ENCODE measurements at regions not wholly inside any gene's neighbourhood (a gene's known extent, or its start where the extent isn't known, plus 50 kb on each side); places are given as distances from the start of the nearest gene placed in this dataset.

- DNase-seq, result no peak
Measured at GRCh38 chr9:88772575-88772974, 218.7 kb upstream of the S1PR3 start.

DNA sequence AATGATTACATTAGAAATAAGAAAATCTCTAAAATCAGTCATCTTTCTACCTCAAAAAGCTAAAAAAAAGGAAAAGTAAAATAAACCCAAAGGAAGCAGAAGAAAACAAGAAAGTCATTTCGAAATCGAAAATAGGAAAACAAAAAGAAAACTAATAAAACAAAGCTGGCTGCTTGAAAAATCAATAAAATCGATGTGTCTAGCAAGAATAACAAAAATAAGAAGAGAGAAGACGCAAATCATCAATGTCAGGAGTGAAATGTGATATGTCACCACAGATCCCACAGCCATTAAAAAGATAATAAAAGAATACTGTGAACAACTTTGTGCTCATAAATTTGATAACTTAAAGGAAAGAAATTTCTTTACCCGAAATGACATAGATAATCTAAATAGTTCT is 218.1 kb upstream of the S1PR3 start:
- DNase-seq, result no peak

DNA sequence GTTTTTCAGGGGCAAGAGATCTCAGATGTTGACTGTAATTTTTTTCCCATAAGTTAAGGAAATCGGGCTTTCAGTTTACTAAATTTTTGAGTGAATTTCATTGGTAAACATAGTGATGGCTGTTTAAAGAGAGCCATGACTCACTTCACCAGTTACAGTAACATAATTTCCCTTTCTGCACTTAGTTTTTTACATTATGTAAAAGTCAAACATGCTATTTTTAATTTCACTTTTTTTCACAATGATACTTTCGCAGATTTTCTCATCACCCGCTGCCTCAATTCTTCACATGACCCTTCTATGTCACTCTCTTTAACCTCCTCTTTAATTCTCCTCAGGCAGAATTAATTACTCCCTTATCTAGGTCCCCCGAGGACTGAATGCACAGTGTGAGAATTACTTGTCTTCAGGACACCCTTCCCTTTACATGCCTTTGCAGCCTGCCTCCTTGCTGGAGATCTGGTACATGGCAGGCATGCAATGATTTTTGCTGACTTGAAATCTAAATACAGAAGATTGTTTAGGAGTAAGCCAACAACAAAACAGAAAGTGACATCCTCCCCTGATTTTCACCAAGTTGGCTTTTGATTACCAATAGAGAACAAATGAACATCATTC is 217.5 kb upstream of the S1PR3 start:
- no peak for DNase-seq

DNA sequence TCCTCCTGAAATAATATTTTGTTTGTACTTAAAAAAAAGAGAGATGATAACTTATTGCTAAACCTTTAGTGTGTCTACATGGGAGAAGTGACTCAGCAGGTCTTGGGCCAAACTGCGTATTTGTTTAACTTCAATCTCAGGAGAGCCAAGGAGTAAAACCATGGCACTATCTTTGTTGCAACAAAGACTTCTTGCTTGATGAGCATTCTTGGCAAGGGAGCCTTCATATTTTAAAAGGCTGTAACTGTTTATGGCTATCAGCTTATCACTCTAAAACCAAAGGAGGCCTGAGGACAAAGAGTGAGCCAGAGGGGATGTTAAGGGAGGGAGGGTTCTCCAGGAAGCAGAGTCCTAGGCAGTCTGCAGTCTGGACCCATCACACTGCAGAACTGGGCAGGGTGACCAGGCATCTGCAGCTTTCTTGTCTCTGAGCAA is 216.2 kb upstream of the S1PR3 start:
- DNase-seq, result peak; percentile 5

DNA sequence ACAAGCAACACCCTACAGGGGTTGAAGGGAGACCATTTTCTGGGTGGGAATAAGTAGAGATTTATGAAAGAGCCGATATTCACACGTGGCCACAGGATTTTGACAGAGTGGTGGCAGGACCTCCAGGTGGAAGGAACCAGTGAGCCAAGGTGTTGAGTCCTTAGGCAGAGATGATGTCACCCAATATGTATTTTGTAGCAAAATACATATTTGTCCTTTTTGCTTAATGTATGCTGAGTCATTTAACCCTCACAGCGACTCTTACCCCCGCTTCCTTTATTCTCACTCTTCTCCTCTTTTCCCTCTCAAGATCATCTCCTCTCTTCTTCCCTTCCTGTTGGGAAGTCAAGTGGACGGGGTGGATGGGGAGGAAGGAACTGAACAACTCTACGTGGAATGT is 215.7 kb upstream of the S1PR3 start:
- no peak for DNase-seq

DNA sequence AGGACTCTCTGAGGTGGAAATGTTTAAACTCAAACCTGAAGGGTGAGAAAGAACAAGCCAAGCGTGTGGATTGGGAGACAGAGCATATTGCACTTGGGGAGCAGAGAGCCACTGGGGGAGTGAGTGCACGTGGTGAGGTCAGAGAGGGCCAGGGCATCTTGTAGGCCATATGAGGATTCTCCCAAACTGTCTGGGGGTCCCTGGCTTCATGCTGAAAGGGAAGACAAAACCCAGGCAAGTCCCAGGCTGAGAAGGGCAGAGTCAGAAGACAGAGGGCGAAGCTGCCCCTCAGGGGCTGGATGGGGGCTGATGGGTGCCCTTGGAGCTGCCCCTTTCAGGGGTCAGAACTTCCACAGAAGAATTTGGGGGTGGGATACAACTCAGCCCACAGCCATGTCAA is 215.3 kb upstream of the S1PR3 start:
- no peak for DNase-seq

DNA sequence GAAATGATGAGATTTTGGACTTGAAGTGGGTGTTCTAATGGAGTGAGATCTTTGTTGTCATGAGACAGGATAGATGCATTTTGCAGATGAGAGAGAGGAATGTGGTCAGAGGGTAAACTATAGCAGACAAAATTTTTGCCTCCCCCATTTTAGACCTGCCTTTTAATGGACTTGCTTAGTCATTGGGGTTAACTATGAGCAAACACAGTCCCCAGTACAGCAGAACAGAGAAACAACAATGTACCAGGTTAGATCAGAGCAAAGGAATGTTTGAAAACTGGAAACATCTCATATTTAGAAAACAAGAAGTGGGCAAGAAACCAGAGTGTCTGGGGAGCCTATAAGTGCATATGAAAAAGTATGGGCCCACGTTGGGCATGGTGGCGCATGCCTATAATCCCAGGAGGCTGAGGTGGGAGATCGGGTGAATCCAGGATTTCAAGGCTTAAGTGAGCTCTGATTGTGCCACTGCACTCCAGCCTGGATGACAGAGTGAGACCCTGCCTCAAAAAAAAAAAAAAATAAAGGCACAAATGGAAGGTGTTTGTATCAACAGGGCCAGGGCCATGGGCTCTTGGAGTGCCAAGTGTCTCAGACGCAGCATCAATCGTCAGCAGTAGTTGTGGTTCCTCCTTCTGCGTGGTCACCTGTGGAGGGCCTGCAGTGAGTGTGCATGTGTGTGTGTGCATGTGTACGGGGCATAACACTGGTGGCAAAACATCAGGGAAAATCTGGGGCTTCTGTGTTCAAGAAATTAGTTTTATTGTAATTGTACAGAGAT is 214.4 kb upstream of the S1PR3 start:
- DNase-seq, result peak; percentile 52

- DNase-seq, result peak; percentile 90
Measured at GRCh38 chr9:88777498-88778312, 213.6 kb upstream of the S1PR3 start.

GRCh38 chr9:88781628-88782391 is 209.5 kb upstream of the S1PR3 start:
- DNase-seq, result peak; percentile 97

DNA sequence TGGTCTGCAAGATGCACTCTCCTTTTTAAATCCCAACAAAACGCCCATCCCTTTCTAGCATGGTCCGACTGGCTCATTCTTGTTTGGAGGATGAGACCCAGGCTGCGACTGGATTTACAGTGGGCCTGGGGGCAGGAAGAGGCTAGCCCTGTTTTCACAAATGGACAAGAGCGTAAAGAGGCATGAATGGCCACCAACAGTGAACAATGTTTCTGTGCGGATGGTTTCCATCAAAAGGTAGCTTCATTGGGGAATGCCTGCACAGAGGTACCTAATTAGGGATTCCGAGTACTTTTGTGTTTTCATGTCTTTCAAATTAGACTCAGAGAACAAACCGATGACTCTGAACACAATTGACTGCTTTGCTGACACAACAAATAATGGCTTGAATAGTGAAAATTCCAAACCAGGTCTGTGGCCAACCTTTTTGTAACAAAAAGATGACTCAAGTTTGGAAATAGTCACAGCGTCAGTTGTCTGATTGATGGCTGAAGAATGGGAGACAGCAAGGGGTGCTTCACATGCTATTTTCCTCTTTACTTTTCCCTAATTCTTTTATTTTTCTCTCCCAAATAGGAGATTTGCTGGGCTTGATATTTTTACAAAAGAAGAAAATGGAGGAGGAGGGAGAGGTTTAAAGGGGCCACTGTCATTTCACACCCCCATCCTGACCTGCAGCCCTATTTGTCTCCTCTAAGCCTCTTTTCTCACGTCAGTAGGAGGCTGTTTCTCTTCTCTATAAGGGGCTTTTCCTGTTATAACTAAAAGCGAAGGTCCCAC is 208.1 kb upstream of the S1PR3 start:
- DNase-seq, result no peak

DNA sequence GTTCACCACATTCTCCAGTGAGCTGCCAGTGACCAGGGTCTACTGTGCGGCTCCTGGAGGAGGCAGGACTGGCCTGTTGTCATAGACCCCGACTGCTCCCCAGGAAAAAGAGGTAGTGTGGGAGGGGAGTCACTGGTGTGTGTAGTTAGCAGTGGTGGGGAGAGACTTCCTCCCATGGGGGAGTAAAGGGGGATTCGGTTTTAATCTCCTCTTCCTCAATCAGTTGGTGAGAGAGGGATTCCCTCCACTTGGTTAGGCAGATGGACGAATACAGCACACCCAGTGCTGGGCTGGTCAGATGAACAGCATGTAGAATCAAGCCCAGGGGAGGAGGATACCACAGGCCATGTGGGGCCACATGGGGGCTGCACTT is 207.6 kb upstream of the S1PR3 start:
- DNase-seq, result peak; percentile 66

DNA sequence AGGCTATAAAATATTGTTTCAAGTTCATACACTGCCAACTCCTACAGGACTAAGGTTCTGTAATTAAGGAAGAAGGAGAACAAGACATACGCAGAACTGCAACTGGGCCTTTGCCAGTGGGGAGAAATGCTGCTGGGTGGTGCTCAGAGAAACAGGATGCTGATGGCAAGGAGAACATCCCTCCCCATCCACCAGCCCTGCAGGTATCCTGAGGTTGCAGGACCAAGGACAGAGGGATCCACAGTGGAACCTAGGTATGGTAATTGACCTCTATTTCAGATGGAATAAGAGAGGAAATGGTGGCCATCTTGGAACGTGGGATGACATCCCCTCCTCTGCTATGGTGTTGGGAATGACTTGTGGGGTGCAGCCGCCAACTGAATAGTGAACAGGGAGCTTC is 206.3 kb upstream of the S1PR3 start:
- no peak for DNase-seq

DNA sequence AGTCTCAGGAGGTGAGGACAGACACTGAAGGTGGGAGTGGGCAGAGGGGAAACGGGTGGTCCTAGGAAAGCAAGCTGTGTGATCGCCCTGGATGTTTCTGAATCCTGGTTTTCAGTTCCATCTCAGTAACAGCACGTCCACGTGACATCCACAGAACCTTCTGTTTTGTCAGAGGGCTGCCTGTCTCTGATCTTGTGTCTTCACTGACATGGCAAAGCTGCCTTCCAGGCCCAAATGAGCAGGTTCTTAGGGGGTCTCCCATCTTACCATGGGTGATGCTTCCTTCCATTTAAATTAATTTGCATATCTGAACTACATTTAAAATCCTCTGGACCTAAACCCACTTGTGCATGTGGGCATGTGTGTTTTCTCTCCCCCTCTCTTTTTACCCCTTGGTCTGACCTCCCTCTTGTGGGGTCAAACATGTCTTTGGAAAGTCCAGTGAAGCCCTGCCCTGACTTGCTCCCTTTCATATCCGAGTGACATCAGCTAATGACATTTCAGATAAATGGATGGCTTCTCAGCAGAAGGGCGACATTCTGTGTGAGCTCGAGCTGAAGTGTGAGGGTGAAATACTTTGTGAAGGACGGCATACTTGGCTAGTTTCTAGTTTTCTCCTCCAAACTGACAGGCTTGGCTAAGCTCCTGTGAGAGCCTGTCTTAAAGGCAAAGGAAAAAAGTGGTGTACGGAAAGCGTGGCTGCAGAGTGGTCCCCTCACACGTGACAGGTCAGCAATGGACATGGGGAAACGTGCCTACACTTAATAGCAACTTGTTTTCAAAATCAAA is 204.8 kb upstream of the S1PR3 start:
- no peak for DNase-seq

DNA sequence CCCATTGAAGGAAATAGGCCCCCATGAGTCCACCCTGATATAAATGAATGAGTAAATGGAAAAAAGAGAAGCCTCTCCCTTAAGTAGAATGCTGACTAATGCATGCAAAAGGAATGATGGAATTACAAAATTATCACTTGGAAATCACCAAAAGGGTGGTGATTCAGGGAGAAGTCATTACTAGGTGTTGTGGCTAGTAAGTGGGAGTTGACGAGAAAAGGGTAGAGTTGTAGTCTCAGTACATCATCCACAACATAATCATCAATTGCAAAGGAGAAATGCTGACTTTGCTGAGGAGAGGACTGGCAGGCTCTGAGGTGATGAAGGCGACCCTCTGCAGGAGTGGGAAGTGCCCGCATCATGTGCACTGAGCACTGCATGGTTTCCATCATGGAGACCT is 201.5 kb upstream of the S1PR3 start:
- DNase-seq, result no peak

GRCh38 chr9:88791105-88791805 is 200.0 kb upstream of the S1PR3 start:
- DNase-seq, result no peak

DNA sequence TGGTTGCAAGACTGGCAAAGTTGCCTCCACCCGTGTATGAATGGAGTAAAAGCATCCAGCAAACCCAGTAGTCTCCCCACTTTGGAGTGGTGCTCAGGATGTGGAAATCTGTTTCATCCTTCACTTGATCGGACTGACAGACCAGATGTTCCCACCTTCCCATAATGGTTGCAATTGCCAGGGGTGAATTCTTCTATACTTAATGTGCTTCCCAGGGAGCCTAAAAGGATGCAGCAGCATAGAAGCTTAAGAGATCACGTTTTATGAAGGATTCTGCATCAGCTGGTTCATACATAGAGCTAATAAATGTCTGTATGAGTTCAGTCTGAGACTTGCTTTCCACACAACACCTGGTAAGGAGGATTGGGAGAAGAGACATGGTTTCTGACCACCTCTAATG is 198.8 kb upstream of the S1PR3 start:
- no peak for DNase-seq

- no peak for DNase-seq
Measured at GRCh38 chr9:88794100-88794499, 197.2 kb upstream of the S1PR3 start.

GRCh38 chr9:88796947-88797346 is 194.3 kb upstream of the S1PR3 start:
- DNase-seq, result no peak

DNA sequence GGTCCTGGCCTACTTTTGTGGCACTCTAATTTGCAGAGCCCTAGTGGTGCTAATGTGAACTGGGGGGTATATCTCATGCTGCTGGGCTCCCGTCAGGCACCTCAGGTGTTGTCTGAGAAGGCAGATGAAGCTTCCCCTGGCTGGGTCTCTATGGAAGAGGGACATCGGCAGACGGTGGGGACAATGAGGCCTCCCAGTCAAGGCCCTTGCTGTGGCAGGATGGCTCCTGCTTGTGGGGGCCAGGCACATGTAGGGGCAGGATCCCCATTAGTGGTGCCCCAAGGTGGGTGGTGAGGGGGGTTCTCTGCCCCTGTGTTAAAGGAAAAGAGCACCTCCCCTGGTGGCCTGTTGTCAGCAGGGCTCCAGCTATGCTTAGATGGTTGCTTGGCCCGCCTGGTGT is 192.8 kb upstream of the S1PR3 start:
- DNase-seq, result no peak

DNA sequence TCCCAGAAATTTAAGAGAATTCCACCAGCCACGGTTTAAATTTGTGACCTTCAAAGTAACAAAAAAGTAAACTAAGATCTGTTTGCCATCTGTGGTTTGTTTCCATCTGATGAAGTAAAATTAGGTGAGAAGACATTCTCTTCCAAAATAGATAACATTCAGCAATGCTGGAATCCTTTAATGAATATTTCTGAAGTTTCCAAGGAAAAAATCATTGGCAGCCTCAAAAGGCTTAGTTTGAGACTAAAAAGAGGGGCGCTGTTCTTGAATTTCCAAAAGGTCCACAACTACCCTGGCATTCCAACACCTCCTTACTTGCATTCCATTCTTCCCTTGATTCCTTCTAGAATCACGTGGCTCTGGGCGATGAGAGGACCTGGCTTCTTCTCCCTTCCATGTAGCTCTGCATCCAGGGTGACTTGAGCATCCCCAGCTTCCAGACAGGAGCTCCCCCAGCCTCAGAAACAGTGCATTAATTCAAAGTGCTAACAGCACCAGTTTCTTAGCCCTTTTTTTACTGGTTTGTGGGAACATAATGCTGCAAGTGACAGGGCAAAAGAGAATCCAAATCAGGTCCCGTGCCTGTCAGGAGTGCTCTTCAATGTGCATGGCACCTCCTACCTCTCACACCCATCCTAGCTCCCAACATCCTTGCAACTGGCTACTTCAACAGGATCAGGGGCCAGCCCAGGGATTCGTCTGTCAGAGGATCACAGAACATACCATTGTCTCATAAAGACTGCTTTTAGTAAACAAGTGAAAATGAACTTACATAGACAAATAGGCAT is 191.5 kb upstream of the S1PR3 start:
- DNase-seq, result no peak
